H1 (cell line): ENCODE measurements at regions not wholly inside any gene's neighbourhood (a gene's known extent, or its start where the extent isn't known, plus 50 kb on each side); places are given as distances from the start of the nearest gene placed in this dataset.

Experiments
- CTCF ChIA-PET: fragments of 300-600 bp; sonication (Branson Sonifier 250); formaldehyde crosslinking; loops from one replicate; lab custom pipeline; 2021; ENCODE audit not compliant: partially characterized antibody; lab: Charles Lee
- POLR2A ChIA-PET: fragments of 300-600 bp; sonication (Branson Sonifier 250); formaldehyde crosslinking; loops from one replicate; lab custom pipeline; 2021; ENCODE audit warnings: inconsistent platforms; ENCODE audit not compliant: partially characterized antibody; lab: Charles Lee
- DNase-seq, 2 experiments: peaks; one replicate each; pipeline versions ENCODE4 v3.0.0 to v3.0.0-alpha.2; 2010 to 2022; ENCODE audit warnings: low spot score in 2 of 2, low read depth in 1 of 2, mixed read lengths in 1 of 2
- FAIRE-seq: peaks from 2 replicates; lab custom pipeline; 2011; peaks lifted over from hg19 to GRCh38; lab: Jason Lieb, UNC
- H2AFZ ChIP-seq: 2 replicates; pipeline ENCODE4 v1.8.1; 2012; ENCODE audit warnings: low read length, inconsistent platforms
- H2AK5ac ChIP-seq: 2 replicates; pipeline ENCODE4 v1.6.1; 2013; ENCODE audit warnings: low read depth, low read length
- H2BK120ac ChIP-seq: replicated peaks from 2 replicates; pipeline ENCODE3; 2013; ENCODE audit warnings: low read depth, low read length, inconsistent platforms
- H2BK12ac ChIP-seq: 2 replicates; pipeline ENCODE4 v1.6.1; 2013; ENCODE audit warnings: low read depth, low read length
- H2BK15ac ChIP-seq: 2 replicates; pipeline ENCODE4 v1.6.1; 2013; ENCODE audit warnings: low read length
- H2BK20ac ChIP-seq: 2 replicates; pipeline ENCODE4 v1.6.1; 2013; ENCODE audit warnings: low read length
- H2BK5ac ChIP-seq: 2 replicates; pipeline ENCODE4 v1.6.1; 2013; ENCODE audit warnings: low read depth, low read length
- H3K14ac ChIP-seq: 2 replicates; pipeline ENCODE4 v1.6.1; 2013; ENCODE audit warnings: inconsistent platforms; ENCODE audit not compliant: insufficient read length
- H3K18ac ChIP-seq: 2 replicates; pipeline ENCODE4 v1.6.1; 2013; ENCODE audit warnings: low read length; ENCODE audit errors: extremely low read depth
- H3K23ac ChIP-seq: 2 replicates; pipeline ENCODE4 v1.6.1; 2013; ENCODE audit warnings: inconsistent platforms; ENCODE audit not compliant: insufficient read length
- H3K23me2 ChIP-seq: 2 replicates; pipeline ENCODE4 v1.6.1; 2013; ENCODE audit warnings: low read depth, low read length
- H3K27ac ChIP-seq: 2 replicates; pipeline ENCODE4 v1.6.1; 2011; ENCODE audit warnings: low read depth, low read length, inconsistent platforms
- H3K27me3 ChIP-seq, 4 experiments: replicated peaks in 1 of 4; 1 replicate in 1 of 4; 2 replicates in 3 of 4; pipeline versions ENCODE4 v1.6.1 to v1.8.1; 2011 to 2013; ENCODE audit warnings: low read length in 3 of 4, mild to moderate bottlenecking in 3 of 4, inconsistent platforms in 2 of 4, mixed read lengths in 2 of 4, moderate library complexity in 1 of 4; ENCODE audit not compliant: control insufficient read depth in 3 of 4, insufficient read depth in 3 of 4; ENCODE audit errors: extremely low read depth in 1 of 4
- H3K36me3 ChIP-seq, 4 experiments: 2 replicates each; pipeline versions ENCODE4 v1.6.1 to v1.8.1; 2011 to 2013; ENCODE audit warnings: mild to moderate bottlenecking in 4 of 4, low read length in 3 of 4, moderate library complexity in 2 of 4, control low read depth in 1 of 4, inconsistent platforms in 1 of 4; ENCODE audit not compliant: insufficient read depth in 4 of 4, control insufficient read depth in 2 of 4
- H3K4ac ChIP-seq: replicated peaks from 2 replicates; pipeline ENCODE3; 2013; ENCODE audit warnings: low read length, low read depth, mixed read lengths, inconsistent platforms; ENCODE audit not compliant: insufficient read length
- H3K4me1 ChIP-seq, 4 experiments: replicated peaks in 1 of 4; 1 replicate in 1 of 4; 2 replicates in 3 of 4; pipeline versions ENCODE4 v1.6.1 to v1.8.1; 2011 to 2013; ENCODE audit warnings: low read length in 3 of 4, inconsistent platforms in 2 of 4, mixed read lengths in 1 of 4; ENCODE audit not compliant: insufficient read depth in 4 of 4, control insufficient read depth in 3 of 4
- H3K4me2 ChIP-seq, 2 experiments: 2 replicates each; pipeline versions ENCODE4 v1.6.1 to v1.8.1; 2011 to 2013; ENCODE audit warnings: low read depth in 2 of 2, low read length in 2 of 2, control low read depth in 1 of 2, inconsistent platforms in 1 of 2, mild to moderate bottlenecking in 1 of 2; ENCODE audit not compliant: insufficient read depth in 1 of 2
- H3K4me3 ChIP-seq, 4 experiments: fragments of 200-600, 300-600 bp in 1 of 4; sonication (generic), shearing (Covaris generic), sonication (Bioruptor Twin) in 1 of 4; 2 replicates each; pipeline versions ENCODE4 v1.5.1 to v1.8.1; 2011 to 2016; ENCODE audit warnings: low read length in 4 of 4, low read depth in 3 of 4, control low read depth in 2 of 4, inconsistent platforms in 2 of 4, mild to moderate bottlenecking in 2 of 4, mixed read lengths in 1 of 4, moderate library complexity in 1 of 4; ENCODE audit not compliant: insufficient read depth in 2 of 4; ENCODE audit errors: extremely low read depth in 1 of 4
- H3K56ac ChIP-seq: replicated peaks from 2 replicates; pipeline ENCODE3; 2013; ENCODE audit warnings: low read depth, mild to moderate bottlenecking, mixed read lengths, low read length, inconsistent platforms; ENCODE audit not compliant: insufficient read length
- H3K79me1 ChIP-seq: 2 replicates; pipeline ENCODE4 v1.6.1; 2013; ENCODE audit warnings: low read depth, low read length, control low read depth
- H3K79me2 ChIP-seq, 2 experiments: 2 replicates each; pipeline versions ENCODE4 v1.6.1 to v1.8.1; 2012 to 2013; ENCODE audit warnings: low read length in 2 of 2, mild to moderate bottlenecking in 2 of 2, inconsistent platforms in 1 of 2; ENCODE audit not compliant: insufficient read depth in 2 of 2, control insufficient read depth in 1 of 2
- H3K9ac ChIP-seq, 4 experiments: replicated peaks in 1 of 4; 1 replicate in 1 of 4; 2 replicates in 3 of 4; pipeline versions ENCODE4 v1.6.1 to v1.8.1; 2011 to 2013; ENCODE audit warnings: low read depth in 3 of 4, low read length in 3 of 4, control low read depth in 2 of 4, mild to moderate bottlenecking in 2 of 4, moderate library complexity in 2 of 4, inconsistent platforms in 1 of 4; ENCODE audit errors: extremely low read depth in 1 of 4
- H3K9me3 ChIP-seq, 2 experiments: 2 replicates each; pipeline versions ENCODE4 v1.6.1 to v1.8.1; 2012 to 2013; ENCODE audit warnings: mild to moderate bottlenecking in 2 of 2, moderate library complexity in 2 of 2, control low read depth in 1 of 2, inconsistent platforms in 1 of 2, low read depth in 1 of 2, low read length in 1 of 2, mixed read lengths in 1 of 2; ENCODE audit not compliant: insufficient read depth in 2 of 2
- H4K20me1 ChIP-seq, 2 experiments: replicated peaks in 1 of 2; 2 replicates each; pipeline versions ENCODE3 to v1.8.1; 2011 to 2013; ENCODE audit warnings: inconsistent platforms in 2 of 2, low read length in 2 of 2, mild to moderate bottlenecking in 1 of 2; ENCODE audit not compliant: insufficient read depth in 2 of 2, control insufficient read depth in 1 of 2
- H4K5ac ChIP-seq: 2 replicates; pipeline ENCODE4 v1.6.1; 2013; ENCODE audit warnings: low read length, low read depth, mixed read lengths, inconsistent platforms; ENCODE audit not compliant: insufficient read length
- H4K8ac ChIP-seq: 2 replicates; pipeline ENCODE4 v1.8.0; 2013; ENCODE audit warnings: mild to moderate bottlenecking, moderate library complexity, low read length, inconsistent platforms; ENCODE audit not compliant: insufficient read depth; ENCODE audit errors: extremely low read depth
- H4K91ac ChIP-seq: replicated peaks from 2 replicates; pipeline ENCODE3; 2013; ENCODE audit warnings: low read length, mixed read lengths, inconsistent platforms; ENCODE audit not compliant: insufficient read length
- ATF3 ChIP-seq: IDR thresholded peaks from 2 replicates; pipeline ENCODE4 v1.6.1; 2011; ENCODE audit warnings: low read depth, mild to moderate bottlenecking, low read length; ENCODE audit not compliant: insufficient read depth
- CBX8 ChIP-seq: fragments of 300-800, 300-1000 bp; sonication (generic); IDR thresholded peaks from 2 replicates; pipeline ENCODE4 v1.7.1; 2016; ENCODE audit warnings: low read depth, low read length, borderline replicate concordance
- CHD1 ChIP-seq: IDR thresholded peaks from 2 replicates; pipeline ENCODE4 v1.6.1; 2012; ENCODE audit warnings: low read depth, low read length, improper control_type of control experiment
- CTCF ChIP-seq, 3 experiments: IDR thresholded peaks; 1 replicate in 2 of 3; 2 replicates in 1 of 3; pipeline versions ENCODE4 v1.5.1 to v1.6.1; 2011; ENCODE audit warnings: low read length in 3 of 3, mild to moderate bottlenecking in 3 of 3, inconsistent platforms in 2 of 3, low read depth in 1 of 3, moderate library complexity in 1 of 3; ENCODE audit not compliant: insufficient read depth in 1 of 3; ENCODE audit errors: control extremely low read depth in 1 of 3
- GTF2F1 ChIP-seq: IDR thresholded peaks from 2 replicates; pipeline ENCODE4 v1.6.1; 2012; ENCODE audit warnings: low read depth, low read length, improper control_type of control experiment, borderline replicate concordance
- HDAC2 ChIP-seq, 2 experiments: fragments of 300-600 bp in 1 of 2; sonication (generic) in 1 of 2; IDR thresholded peaks; 2 replicates each; pipeline ENCODE4 v1.6.1; 2011 to 2012; ENCODE audit warnings: low read depth in 2 of 2, low read length in 2 of 2, mild to moderate bottlenecking in 2 of 2, moderate library complexity in 2 of 2, borderline replicate concordance in 1 of 2, inconsistent platforms in 1 of 2
- JUN ChIP-seq: IDR thresholded peaks from 2 replicates; pipeline ENCODE4 v1.6.1; 2011; ENCODE audit warnings: low read depth, mild to moderate bottlenecking, improper control_type of control experiment, low read length
- RBBP5 ChIP-seq: IDR thresholded peaks from 2 replicates; pipeline ENCODE4 v1.7.1; 2012; ENCODE audit warnings: low read depth, mild to moderate bottlenecking, inconsistent platforms, low read length, moderate library complexity, borderline replicate concordance
- RFX5 ChIP-seq: IDR thresholded peaks from 2 replicates; pipeline ENCODE4 v1.6.1; 2011; ENCODE audit warnings: low read depth, low read length, improper control_type of control experiment, borderline replicate concordance
- RNF2 ChIP-seq: fragments of 200-900, 300-1000 bp; sonication (generic); IDR thresholded peaks from 2 replicates; pipeline ENCODE4 v1.7.1; 2016; ENCODE audit warnings: borderline replicate concordance, low read depth, mild to moderate bottlenecking, antibody characterized with exemption, low read length; ENCODE audit not compliant: poor library complexity, severe bottlenecking; ENCODE audit errors: missing control alignments
- WGBS, 2 experiments: shearing (Covaris generic) in 1 of 2; methylation state at CpG; one replicate each; pipeline versions ENCODE4 v1.1.6 to v1.1.7; 2013 to 2015; ENCODE audit warnings: low lambda C conversion rate in 2 of 2, mixed read lengths in 2 of 2, inconsistent platforms in 1 of 2, low coverage in 1 of 2, missing lambda C conversion rate in 1 of 2; ENCODE audit not compliant: insufficient replicate concordance in 2 of 2, insufficient coverage in 1 of 2, insufficient read length in 1 of 2; ENCODE audit errors: extremely low coverage in 1 of 2, missing lambda C conversion rate in 1 of 2; 5-methylcytosine and 5-hydroxymethylcytosine counted together

- Histone ChIP-seq H3K27ac (no peak overlapping the region), H2BK15ac (no peak overlapping the region), H2AK5ac (no peak overlapping the region), H3K9me3 (no peaks in the 10 kb centered on the region), H3K23ac (no peak overlapping the region), H3K4ac (no peak overlapping the region), H3K18ac (no peak overlapping the region), H3K4me3 (no peak overlapping the region), H3K4me1 (no peaks in the 10 kb centered on the region), H3K4me2 (no peak overlapping the region), H2AFZ (no peak overlapping the region), H3K23me2 (no peaks in the 10 kb centered on the region), H4K91ac (no peak overlapping the region), H4K5ac (no peak overlapping the region), H4K20me1 (no peaks in the 10 kb centered on the region), H3K14ac (no peak overlapping the region), H2BK5ac (no peak overlapping the region), H3K79me1 (no peaks in the 10 kb centered on the region), H3K79me2 (no peaks in the 10 kb centered on the region), H2BK20ac (no peak overlapping the region), H3K36me3 (no peaks in the 10 kb centered on the region), H2BK120ac (no peak overlapping the region), H3K9ac (no peak overlapping the region), H2BK12ac (no peak overlapping the region), H4K8ac (no peak overlapping the region), H3K56ac (no peak overlapping the region), H3K27me3 (no peaks in the 10 kb centered on the region)
- 97% methylated on average over 2 of the region's 2 CpGs; no CpG with 5 or more reads in 1 of the 2 experiments for WGBS, 2 experiments
- FAIRE-seq = no peak
- no peak for DNase-seq
- CTCF ChIA-PET = no interaction called here
- POLR2A ChIA-PET = no interaction called here
- TF ChIP-seq GTF2F1 (no peak), JUN (no peak), CBX8 (no peak), CHD1 (no peak), ATF3 (no peak), RBBP5 (no peak), CTCF (IDR thresholded peaks at IDR 0.05; ENCODE audit: control extremely low read depth in 1 of 3, insufficient read depth in 1 of 3, low read depth in 1 of 3, low read length in 3 of 3) (no peak), RNF2 (no peak), RFX5 (no peak), HDAC2 (IDR thresholded peaks at IDR 0.05; ENCODE audit: borderline replicate concordance in 1 of 2, low read depth in 2 of 2, low read length in 2 of 2) (no peak)
These were observed 1084.4 kb upstream of the SPRY2 start for GRCh38 chr13:81425286-81425685.
